PC-9 (cell line): ENCODE measurements at regions not wholly inside any gene's neighbourhood (a gene's known extent, or its start where the extent isn't known, plus 50 kb on each side); places are given as distances from the start of the nearest gene placed in this dataset.

Source experiments
- CTCF ChIP-seq: fragments of 200-600 bp; sonication (generic); conservative IDR thresholded peaks from 2 replicates; pipeline ENCODE4 v1.6.1; 2017; ENCODE audit warnings: mixed run types, antibody characterized with exemption, mild to moderate bottlenecking, moderate library complexity
- EZH2 ChIP-seq: fragments of 200-600 bp; sonication (generic); IDR thresholded peaks from 2 replicates; pipeline ENCODE4 v1.8.0; 2017; ENCODE audit warnings: antibody characterized with exemption, low read depth

GRCh38 chr4:62814510-62815047 is 1594.7 kb downstream of the TECRL start:
- TF ChIP-seq CTCF (no peak), EZH2 (no peak)
